ENCODE measurements at regions not wholly inside any gene's neighbourhood (a gene's known extent, or its start where the extent isn't known, plus 50 kb on each side); places are given as distances from the start of the nearest gene placed in this dataset.

GRCh38 chr6:165728216-165728615, 65.2 kb upstream of the PDE10A start:
- no peak for TF ChIP-seq EZH2 (IDR thresholded peaks at IDR 0.05; ENCODE audit: borderline replicate concordance, insufficient read depth, low read depth, low read length, poor library complexity, severe bottlenecking)
- TF ChIP-seq CTCF (IDR thresholded peaks at IDR 0.05): no peak

All from B cell (primary cell).